ENCODE measurements at regions not wholly inside any gene's neighbourhood (a gene's known extent, or its start where the extent isn't known, plus 50 kb on each side); places are given as distances from the start of the nearest gene placed in this dataset.

GRCh38 chr14:61642614-61642982 is 52.7 kb upstream of the HIF1A start (continued):
- TF ChIP-seq SAP30 (IDR thresholded peaks at IDR 0.05; ENCODE audit: insufficient read depth, insufficient replicate concordance, low read length) (no peak), GTF2F1 (IDR thresholded peaks at IDR 0.05; ENCODE audit: borderline replicate concordance, low read depth, low read length) (no peak), HDAC2 (IDR thresholded peaks at IDR 0.05; ENCODE audit: borderline replicate concordance in 1 of 2, low read depth in 2 of 2, low read length in 2 of 2) (no peak), SRF (IDR thresholded peaks at IDR 0.05; ENCODE audit: low read depth, low read length) (no peak), ATF2 (IDR thresholded peaks at IDR 0.05; ENCODE audit: low read length) (no peak), SP2 (IDR thresholded peaks at IDR 0.05; ENCODE audit: low read length) (no peak)

Measured in H1 (cell line).